HG02943 (cell line): ENCODE measurements at regions not wholly inside any gene's neighbourhood (a gene's known extent, or its start where the extent isn't known, plus 50 kb on each side); places are given as distances from the start of the nearest gene placed in this dataset.
"Not testable (repeated sequence)": the region's sequence is repeated elsewhere in the genome, so short reads cannot be mapped to it uniquely, and the experiment has no call there.

ENCODE experiments used
- ATAC-seq: cut with Tn5 transposase; IDR thresholded peaks from one replicate; pipeline ENCODE4 v1.9.1; 2021; ENCODE audit warnings: mild to moderate bottlenecking, low read depth, moderate library complexity; ENCODE audit not compliant: unreplicated experiment

DNA sequence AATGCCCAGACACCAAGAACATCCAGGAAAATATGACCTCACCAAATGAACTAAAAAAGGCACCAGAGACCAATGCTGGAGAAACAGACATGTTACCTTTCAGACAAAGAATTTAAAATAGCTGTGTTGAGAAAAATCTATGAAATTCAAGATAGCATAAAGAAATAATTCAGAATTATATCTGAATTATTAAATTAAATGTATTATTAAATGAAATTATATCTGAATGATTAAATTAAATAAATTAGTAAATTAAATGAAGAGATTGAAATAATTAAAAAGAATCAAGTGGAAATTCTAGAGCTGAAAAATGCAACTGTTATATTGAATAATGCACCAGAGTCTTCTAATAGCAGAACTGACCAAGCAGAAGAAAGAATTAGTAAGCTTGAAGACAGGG lies 279.2 kb upstream of the SATB1 start:
- no peak for ATAC-seq

DNA sequence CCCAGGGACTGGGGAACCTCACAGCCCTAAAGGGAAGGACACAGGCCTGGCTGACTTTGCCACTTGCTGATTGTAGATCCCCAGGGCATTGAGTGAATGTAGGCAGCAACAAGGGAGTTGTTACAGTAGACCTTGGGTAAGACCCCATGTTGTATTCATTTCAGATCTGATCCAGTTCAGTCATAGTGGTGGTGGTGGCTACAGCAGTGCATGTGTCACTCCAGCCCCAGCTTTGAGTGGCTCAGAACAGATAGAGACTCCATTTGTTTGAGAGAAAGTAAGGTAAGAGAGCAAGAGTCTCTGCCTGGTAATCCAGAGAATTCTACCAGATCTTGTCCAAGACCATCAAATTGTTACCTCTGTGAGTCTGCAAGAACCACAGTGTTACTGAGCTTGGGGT lies 278.7 kb upstream of the SATB1 start:
- ATAC-seq, result no peak

DNA sequence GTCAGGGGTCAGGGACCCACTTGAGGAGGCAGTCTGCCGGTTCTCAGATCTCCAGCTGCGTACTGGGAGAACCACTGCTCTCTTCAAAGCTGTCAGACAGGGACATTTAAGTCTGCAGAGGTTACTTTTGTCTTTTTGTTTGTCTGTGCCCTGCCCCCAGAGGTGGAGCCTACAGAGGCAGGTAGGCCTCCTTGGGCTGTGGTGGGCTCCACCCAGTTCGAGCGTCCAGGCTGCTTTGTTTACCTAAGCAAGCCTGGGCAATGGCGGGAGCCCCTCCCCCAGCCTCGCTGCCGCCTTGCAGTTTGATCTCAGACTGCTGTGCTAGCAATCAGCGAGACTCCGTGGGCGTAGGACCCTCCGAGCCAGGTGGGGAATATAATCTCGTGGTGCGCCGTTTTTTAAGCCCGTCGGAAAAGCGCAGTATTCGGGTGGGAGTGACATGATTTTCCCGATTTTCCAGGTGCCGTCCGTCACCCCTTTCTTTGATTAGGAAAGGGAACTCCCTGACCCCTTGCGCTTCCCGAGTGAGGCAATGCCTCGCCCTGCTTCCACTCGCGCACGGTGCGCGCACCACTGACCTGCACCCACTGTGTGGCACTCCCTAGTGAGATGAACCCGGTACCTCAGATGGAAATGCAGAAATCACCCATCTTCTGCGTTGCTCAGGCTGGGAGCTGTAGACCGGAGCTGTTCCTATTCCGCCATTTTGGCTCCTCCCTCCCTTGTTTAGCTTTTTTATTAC lies 268.6 kb upstream of the SATB1 start:
- ATAC-seq, result not testable (repeated sequence)

DNA sequence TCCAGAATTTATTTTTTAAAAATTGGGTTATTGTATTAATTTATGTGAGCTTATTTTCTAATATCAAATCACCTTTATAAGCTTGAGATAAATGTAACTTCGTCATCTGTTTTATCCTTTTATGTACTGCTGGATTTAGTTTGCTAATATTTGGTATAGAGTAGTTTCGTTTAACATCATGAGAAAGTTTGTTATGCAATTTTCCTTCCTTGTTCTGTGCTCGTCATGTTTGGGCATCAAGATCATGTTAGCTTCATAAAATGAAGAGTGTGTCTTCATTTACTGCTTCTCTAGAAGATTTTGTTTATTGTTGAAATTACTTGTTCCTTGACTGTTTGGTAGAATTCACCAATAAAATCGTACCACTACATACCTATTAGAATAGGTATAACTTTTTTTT lies 262.1 kb upstream of the SATB1 start:
- ATAC-seq, result no peak

DNA sequence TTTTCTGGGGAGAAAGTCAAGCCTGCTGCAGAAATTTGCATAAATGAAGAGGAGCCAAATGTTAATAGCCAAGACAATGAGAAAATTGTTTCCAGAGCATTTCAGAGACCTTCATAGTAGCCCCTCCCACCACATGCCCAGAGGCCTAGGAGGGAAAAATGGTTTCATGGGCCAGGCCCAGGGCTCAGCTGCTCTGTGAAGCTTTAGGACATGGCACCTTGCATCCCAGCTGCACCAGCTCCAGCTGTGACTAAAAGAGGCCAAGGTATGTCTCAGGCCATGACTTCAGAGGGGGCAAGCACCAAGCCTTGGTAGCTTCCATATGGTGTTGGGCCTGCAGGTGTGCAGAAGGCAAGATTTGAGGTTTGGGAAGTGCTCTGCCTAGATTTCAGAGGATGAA lies 258.8 kb upstream of the SATB1 start:
- no peak for ATAC-seq

DNA sequence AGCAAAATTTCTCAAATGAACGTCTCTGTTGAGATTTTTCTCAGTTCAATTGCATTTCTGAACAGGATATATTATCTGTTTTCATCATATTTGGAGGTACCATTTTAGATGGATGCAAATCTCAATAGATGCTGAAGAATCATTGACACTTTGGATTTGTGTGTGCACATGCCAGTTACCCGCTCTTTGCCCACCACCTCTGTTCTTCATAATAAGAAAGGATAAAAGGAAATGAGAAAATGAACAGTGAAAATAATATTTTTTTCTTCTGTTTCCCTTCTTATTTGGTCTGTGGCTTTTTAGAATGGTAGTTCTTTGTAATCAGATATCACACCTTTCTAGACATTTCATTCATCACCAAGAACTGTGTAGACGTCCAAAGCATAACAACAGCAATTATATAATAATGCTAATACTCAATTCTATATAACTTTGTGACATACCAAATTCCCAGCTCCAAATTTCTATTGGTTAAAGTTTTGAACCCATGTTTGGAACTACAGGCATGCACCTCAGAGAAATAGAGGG lies 256.7 kb upstream of the SATB1 start:
- no peak for ATAC-seq

DNA sequence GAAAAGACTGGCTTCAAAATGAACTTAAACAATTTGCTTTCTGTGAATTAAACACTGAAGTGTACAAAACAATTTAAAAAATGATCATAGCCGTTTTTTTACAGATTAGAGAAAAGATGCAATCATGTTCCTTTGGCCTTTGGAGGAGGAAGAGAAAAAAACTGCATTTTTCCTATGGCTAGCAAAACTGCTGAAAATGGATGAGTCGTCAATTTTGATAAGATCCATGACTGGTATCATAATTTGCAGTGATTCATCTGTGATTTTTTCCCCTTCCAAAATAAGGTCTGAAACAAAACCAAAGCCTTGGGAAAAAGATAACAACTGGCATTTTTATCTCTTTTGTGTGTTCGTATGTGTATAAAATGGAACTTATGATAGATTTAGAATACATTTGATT lies 255.6 kb upstream of the SATB1 start:
- no peak for ATAC-seq

DNA sequence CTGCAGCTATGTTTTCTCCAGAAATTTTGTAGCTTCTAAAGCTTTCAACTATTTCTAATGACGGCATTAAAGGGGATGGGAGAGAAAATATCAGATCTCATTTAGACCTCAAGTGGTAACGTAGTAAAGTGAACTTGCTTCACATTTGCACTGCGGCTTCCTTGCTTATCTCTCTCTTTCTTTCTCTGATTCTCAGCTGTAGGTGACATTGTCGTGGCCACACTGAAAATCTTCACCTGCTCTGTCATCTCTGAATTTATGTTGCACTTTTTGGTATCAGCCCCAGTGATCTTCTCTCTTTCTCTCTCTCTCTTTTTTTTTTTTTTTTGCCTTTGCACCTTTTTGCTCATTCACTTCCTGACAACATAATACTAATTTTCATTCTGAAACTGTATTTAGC lies 254.1 kb upstream of the SATB1 start:
- no peak for ATAC-seq

DNA sequence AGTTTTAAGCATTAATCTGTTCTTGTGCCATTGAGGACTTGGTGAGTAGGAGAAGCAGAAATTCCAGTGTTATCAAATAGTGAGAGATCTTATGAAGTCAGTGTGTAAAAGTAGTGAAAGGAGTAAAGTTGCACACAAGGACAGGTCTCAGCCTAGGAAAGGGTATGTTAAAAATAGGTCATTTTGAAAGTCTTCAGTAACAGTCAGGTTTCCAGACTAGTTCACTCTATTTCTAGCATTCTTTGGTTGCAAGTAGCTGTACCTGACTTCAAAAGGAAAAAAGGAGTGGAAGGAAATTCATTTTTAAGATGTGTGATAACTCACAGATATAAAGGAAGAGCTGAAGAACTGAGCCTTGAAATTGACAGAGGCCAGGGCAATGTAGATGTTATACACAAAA lies 250.1 kb upstream of the SATB1 start:
- no peak for ATAC-seq

DNA sequence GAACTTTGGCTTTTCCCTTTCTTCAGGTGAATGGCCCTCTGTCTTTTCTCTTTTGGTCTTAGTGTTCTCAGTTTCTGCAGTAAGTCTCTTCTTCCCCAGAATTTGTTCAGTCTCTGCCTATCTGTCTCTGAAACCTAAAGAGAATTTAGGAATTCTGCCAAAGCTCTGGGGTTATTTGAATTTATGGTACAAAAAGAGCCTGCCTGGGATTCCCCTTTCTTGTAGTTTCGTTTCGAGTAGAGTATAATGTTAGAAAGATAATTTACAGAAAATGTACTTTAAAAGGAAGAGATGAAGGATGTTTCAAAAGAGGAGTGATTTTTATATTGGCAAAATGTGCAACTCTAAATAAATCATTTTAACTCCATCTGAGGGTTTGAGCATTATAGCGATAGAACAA lies 247.4 kb upstream of the SATB1 start:
- ATAC-seq, result no peak

DNA sequence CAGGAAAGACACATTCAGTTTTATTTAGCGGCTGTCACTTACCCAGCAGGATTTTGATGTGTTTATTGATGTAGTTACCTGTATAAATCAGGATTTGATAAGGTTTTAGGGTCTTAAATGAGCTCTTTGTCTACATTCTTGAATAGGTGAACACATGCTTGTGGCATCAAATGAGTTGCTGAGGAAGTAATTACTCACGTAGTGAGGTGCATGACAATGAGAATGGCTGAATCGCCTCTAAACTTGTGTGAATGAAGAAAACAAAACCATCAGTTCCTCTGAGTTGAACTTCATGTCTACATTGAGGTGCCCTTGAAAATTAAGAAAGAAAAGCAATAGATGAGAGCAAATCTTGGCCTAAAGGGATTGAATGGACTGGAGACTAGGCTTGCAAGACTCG lies 245.6 kb upstream of the SATB1 start:
- no peak for ATAC-seq

DNA sequence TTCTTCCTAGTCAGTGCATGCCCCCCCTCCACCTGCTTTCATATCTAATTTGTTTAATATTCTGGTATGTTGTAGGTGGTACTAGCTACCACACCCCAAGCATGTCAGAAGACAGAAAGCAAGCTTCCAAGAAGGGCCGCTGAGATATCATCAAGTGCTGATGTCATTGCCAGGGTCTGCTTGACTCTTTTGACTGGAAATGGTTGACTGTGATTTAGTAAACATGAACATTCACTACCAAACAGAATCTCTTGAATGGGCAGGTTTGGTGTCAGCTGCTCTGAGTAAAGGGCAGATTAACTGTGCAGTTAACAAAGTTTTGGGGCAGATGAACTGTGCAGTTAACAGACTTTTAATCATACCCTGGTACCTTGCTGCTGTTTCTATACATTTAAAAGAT lies 244.2 kb upstream of the SATB1 start:
- ATAC-seq, result no peak

DNA sequence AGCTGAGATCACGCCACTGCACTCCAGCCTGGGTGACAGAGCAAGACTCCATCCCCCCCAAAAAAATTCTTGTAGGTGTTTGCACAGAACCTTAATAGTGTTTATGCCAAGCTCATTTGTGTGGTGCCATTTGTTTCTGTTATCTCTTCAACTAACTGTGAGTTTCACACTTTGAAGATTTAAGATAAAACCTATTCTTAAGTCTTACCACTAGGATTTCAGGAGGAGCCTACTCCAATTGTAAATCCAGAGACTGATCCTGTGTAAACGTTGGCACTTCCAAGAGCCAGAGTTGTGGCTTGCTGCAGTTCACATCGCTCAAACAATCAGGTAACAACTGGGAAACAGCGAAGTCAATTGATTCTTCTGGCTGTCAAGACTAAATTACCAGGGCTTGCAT lies 242.4 kb upstream of the SATB1 start:
- ATAC-seq, result no peak

DNA sequence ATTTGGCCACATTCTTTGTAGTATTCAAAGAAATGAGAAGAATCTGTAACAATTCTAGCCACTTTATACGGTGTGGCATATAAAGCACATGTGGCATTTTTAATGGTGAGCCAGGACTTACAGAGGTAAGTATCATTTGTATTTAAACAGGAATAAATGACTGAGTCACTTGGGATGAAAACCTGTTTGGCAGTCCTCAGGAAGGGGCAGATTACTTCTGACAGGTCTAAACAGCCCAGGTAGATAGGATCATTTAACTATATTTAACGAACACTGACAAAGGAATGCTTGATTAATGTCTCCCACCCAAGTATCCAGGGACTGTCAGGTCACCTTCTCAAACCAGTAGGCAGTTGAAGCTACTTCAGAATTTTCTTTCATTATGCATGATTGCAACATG lies 241.5 kb upstream of the SATB1 start:
- no peak for ATAC-seq

DNA sequence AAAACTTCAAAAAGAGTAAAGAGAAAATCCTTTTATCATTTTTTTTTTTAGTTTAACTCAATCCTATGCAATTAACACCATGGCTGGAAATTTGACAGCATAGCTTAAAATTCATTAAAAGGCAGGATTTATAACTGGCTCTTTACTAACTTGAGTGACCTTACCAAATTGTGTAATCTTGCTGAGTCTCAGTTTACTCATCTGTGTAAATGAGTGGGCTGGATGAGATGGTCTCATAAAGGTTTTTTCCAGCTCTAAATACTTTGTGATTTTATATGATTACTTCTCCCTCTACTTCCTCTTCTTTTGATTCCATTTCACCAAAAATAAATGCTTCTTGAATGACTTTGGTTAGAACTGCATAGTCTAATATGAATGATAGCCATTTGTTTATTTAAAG lies 234.9 kb upstream of the SATB1 start:
- ATAC-seq, result no peak

DNA sequence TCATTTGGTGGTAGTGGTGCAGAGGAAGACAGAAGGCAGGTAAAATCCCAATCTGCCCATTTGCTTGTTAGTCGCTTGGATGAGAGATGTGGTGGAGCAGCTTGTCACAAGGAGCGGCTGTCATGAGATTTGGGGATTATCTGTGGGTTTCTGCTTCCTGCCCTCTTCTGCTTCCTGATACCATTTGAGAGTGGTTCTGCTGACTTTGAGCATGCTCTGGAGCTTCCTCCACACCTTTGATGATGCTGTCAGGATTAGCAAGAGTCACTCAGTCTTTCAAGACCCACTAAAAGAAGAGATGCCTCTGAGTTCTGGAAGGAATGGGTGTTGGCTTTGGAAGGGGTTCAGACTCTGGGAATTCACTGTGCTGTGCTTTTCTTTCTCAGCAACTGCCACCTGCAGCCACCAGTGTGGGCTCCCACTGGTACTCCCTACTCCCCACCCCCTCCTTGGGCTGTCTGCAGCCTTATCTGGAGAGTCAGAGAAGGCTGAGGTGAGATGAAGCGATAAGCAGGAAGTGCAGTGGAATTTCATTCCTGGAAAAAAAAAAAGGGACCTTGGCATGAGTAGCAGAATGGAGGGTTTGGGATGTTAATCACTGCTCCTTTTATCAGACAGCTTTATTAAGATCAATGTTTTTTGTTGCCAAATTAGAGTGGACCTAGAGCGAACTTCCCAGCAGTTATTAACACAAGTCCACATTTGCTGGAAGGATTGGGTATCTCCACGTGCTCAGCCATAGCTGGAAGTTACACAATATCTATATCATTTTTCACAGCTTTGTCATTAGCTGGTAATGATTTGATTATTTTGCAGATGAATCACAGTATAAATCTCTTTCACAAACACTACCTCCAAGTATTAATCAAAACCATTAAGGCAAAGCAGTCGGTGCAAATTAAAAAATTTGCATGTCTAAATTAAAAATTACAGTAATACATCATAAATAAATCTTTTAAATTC lies 233.0 kb upstream of the SATB1 start:
- ATAC-seq, result no peak

DNA sequence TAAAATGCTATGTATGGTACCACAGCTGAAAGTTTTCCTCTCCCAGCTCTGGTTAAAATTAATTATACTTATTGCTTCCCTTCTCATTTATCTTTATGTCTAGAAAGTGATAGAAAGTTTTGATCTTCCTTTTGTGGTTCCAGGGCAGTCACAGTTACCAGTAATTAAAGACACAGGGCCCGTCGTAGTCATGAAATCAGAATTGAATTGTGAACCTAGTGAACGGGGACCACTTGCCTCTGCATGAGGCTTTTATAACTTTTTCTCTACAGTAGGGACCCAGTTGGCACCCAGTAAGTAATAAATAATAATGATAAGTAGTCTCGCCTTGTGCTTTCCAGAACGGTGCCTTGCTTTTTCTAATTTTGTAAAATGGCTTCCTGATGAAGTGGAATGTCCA lies 231.7 kb upstream of the SATB1 start:
- no peak for ATAC-seq

DNA sequence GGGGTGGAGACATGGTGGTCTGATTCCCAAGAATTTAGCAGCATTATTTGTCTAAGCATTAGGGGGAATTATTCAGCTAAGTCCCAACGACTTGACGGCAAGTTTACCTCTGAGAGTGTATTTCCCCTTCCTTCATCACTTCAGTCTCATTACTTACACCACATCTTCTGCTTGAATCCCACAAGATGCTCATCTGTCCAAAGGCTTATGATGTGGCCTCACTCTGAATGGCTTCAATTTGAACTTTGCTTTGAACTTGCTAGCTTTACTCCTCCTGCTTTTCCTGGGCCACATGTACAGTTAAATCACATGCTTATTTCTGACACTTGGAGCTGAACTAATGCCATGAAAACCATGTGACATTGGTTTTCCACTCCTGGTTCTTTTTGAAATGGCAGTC lies 231.3 kb upstream of the SATB1 start:
- ATAC-seq, result no peak

DNA sequence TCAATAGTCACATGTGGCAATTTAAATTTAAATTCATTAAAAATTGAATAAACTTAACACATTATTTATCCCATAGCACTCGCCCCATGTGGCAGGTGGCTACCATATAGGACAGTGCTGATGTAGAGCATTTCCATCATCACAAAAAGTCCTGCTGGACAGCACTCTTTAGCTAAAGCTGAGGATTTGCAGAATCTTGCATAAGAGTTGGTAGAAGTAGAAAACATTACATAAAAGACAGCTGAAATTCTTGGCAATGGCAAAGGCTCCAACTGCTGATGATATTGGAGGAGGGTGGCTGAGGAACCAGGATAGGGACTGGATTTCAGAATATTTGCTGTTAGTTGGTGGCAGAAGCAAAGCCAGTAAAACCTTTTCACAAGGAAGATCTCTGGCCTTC lies 230.7 kb upstream of the SATB1 start:
- no peak for ATAC-seq

DNA sequence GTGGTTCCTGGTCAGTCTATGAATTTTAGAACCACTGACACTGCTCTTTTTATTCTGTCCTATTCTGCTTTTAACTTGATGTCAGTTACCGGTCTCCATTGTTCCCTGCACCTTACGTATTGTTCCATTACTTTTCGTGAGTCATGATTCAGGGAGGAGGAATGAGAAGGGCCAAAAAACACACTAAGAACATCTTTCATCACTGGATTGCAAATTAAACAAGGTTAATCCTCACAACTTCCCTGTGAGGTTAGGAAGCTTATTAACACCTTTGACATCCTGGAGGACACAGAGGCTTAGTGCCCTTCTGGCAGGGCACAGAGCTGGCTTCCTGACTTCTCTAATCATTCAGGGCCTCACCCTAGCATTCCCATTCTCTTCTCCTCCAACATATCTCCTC lies 227.6 kb upstream of the SATB1 start:
- no peak for ATAC-seq

DNA sequence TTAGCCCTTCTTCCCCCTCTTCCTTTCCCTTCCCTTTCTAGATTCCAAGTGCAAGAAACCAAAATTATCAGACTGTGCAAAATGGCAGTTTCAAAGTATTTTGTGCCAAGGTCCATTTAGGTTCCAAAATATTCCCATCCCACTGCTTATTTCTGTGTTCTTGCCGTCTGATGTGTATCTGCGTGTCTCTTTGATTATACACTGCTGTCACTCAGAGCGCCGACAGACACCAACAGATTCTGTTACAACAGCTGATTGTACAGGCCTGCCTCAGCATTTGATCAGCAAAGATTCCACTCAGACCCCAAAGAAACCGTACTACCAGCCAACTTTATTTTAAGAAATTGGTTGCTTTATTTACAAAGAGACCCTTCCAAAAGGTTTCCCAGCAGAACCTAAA lies 225.6 kb upstream of the SATB1 start:
- ATAC-seq, result no peak
